Hepatocyte (in vitro differentiated cells): ENCODE measurements at regions not wholly inside any gene's neighbourhood (a gene's known extent, or its start where the extent isn't known, plus 50 kb on each side); places are given as distances from the start of the nearest gene placed in this dataset.

Experiments
- DNase-seq: peaks from one replicate; pipeline ENCODE4 v3.0.0-alpha.2; 2016; ENCODE audit warnings: low spot score
- H2AFZ ChIP-seq: fragments of 200-600 bp; sonication (generic); 2 replicates; pipeline ENCODE4 v1.6.0; 2016; ENCODE audit warnings: antibody characterized with exemption, mild to moderate bottlenecking
- H3K27ac ChIP-seq: fragments of 200-600 bp; sonication (generic); 2 replicates; pipeline ENCODE4 v1.5.1; 2016; ENCODE audit warnings: mild to moderate bottlenecking
- H3K27me3 ChIP-seq: fragments of 200-600 bp; sonication (generic); 2 replicates; pipeline ENCODE4 v1.6.1; 2016
- H3K36me3 ChIP-seq: fragments of 200-600 bp; sonication (generic); replicated peaks from 2 replicates; pipeline ENCODE4 v1.5.1; 2016; ENCODE audit warnings: low read depth; ENCODE audit not compliant: insufficient read depth
- H3K4me1 ChIP-seq: fragments of 200-600 bp; sonication (generic); 2 replicates; pipeline ENCODE4 v1.5.1; 2016; ENCODE audit warnings: mild to moderate bottlenecking, moderate library complexity; ENCODE audit not compliant: insufficient read depth
- H3K4me2 ChIP-seq: fragments of 200-600 bp; sonication (generic); 2 replicates; pipeline ENCODE4 v1.6.0; 2016
- H3K4me3 ChIP-seq: fragments of 200-600 bp; sonication (generic); 2 replicates; pipeline ENCODE4 v1.5.1; 2016; ENCODE audit warnings: mild to moderate bottlenecking
- H3K79me2 ChIP-seq: fragments of 200-600 bp; sonication (generic); 2 replicates; pipeline ENCODE4 v1.6.0; 2017; ENCODE audit warnings: mild to moderate bottlenecking
- H3K9me2 ChIP-seq: fragments of 200-600 bp; sonication (generic); replicated peaks from 2 replicates; pipeline ENCODE4 v1.6.0; 2017; ENCODE audit warnings: mild to moderate bottlenecking; ENCODE audit not compliant: insufficient read depth
- H3K9me3 ChIP-seq: fragments of 200-600 bp; sonication (generic); 2 replicates; pipeline ENCODE4 v1.5.1; 2016; ENCODE audit warnings: low read depth, mild to moderate bottlenecking
- H4K20me1 ChIP-seq: fragments of 200-600 bp; sonication (generic); 2 replicates; pipeline ENCODE4 v1.6.0; 2016; ENCODE audit warnings: mild to moderate bottlenecking; ENCODE audit not compliant: insufficient read depth, poor library complexity, severe bottlenecking
- CTCF ChIP-seq: fragments of 200-600 bp; sonication (generic); IDR thresholded peaks from 2 replicates; pipeline ENCODE4 v1.5.1; 2016; ENCODE audit warnings: antibody characterized with exemption, mild to moderate bottlenecking; ENCODE audit not compliant: poor library complexity
- EZH2 ChIP-seq: fragments of 200-600 bp; sonication (generic); IDR thresholded peaks from 2 replicates; pipeline ENCODE4 v1.6.1; 2016; ENCODE audit warnings: antibody characterized with exemption, mild to moderate bottlenecking, borderline replicate concordance
- EZH2phosphoT487 ChIP-seq: fragments of 200-600 bp; sonication (generic); IDR thresholded peaks from one replicate; pipeline ENCODE4 v1.6.1; 2018; ENCODE audit warnings: antibody characterized with exemption, mild to moderate bottlenecking, low read depth, moderate library complexity; ENCODE audit not compliant: unreplicated experiment, severe bottlenecking
- WGBS: methylation state at CpG from one replicate; pipeline ENCODE4 v1.1.6; 2016; ENCODE audit warnings: low lambda C conversion rate; ENCODE audit errors: missing lambda C conversion rate; 5-methylcytosine and 5-hydroxymethylcytosine counted together

DNA sequence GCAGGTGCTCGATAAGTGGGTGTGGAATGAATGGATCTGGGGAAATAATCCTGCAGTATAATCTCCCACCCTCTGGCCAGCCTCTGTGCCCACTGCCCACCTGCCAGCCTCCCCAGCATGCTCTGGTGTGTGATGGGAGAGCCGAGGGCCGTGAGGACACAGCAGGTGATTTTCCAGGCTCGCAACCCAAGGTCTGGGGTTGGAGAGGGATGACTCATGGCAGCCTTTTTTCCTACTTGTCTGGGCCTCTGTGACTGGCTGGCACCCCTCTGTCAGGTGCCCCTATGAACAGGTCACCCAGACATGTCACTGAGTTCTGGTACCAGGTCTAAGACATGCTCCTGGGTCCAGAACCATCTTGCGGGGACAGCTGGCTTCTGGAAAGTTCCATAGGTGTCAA lies 385.7 kb upstream of the TNRC6C start:
- no peaks in the 10 kb centered on the region for H3K9me3 ChIP-seq
- H3K27ac ChIP-seq: no peak overlapping the region

DNA sequence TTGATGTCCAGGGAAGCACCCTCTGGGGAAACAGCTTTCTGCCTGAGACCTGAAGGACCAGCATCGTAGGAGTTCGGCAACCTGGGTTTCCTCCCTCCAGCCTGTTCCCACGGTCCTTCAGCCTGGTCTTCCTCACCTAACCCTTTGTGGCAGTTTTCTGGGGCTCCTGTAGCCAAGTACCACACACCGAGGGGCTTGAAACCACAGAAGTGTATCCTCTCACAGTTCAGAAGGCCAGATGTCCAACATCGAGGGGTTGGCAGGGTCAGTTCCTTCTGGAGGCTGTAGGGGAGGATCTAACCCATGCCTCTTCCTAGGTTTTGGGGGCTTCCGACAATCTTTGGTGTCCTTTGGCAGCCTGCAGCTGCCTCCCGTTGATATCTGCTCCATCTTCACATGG lies 381.0 kb upstream of the TNRC6C start:
- Histone ChIP-seq H3K9me3 (no peaks in the 10 kb centered on the region), H3K4me2 (no peak overlapping the region), H3K36me3 (no peaks in the 10 kb centered on the region), H3K27ac (no peak overlapping the region), H3K27me3 (peaks cover 8% of the 10 kb centered on the region), H4K20me1 (no peaks in the 10 kb centered on the region), H3K4me1 (no peaks in the 10 kb centered on the region), H2AFZ (no peak overlapping the region), H3K4me3 (no peak overlapping the region), H3K79me2 (no peaks in the 10 kb centered on the region), H3K9me2 (no peaks in the 10 kb centered on the region)
- TF ChIP-seq EZH2 (no peak), EZH2phosphoT487 (no peak), CTCF (no peak)
- WGBS: 93% methylated on average over 7 of the region's 7 CpGs
- DNase-seq: no peak

More for the DNA sequence above, 385.7 kb upstream of the TNRC6C start:
- Histone ChIP-seq H3K9me2 (no peaks in the 10 kb centered on the region), H3K4me3 (no peak overlapping the region), H3K4me1 (peaks cover 7% of the 10 kb centered on the region), H3K27me3 (peaks cover 23% of the 10 kb centered on the region), H3K79me2 (no peaks in the 10 kb centered on the region), H4K20me1 (no peaks in the 10 kb centered on the region), H3K4me2 (no peak overlapping the region), H3K36me3 (no peaks in the 10 kb centered on the region), H2AFZ (no peak overlapping the region)
- TF ChIP-seq EZH2 (no peak), EZH2phosphoT487 (no peak), CTCF (no peak)
- WGBS: 89% methylated on average over 5 of the region's 5 CpGs
- DNase-seq: no peak

GRCh38 chr17:77579131-77579530 lies 379.4 kb upstream of the TNRC6C start:
- Histone ChIP-seq H3K9me3 (no peaks in the 10 kb centered on the region), H3K79me2 (no peaks in the 10 kb centered on the region), H3K9me2 (no peaks in the 10 kb centered on the region), H3K4me1 (no peaks in the 10 kb centered on the region), H4K20me1 (no peaks in the 10 kb centered on the region), H3K36me3 (no peaks in the 10 kb centered on the region), H2AFZ (no peak overlapping the region), H3K4me2 (no peak overlapping the region), H3K27ac (no peak overlapping the region), H3K4me3 (no peak overlapping the region), H3K27me3 (no peaks in the 10 kb centered on the region)
- DNase-seq: no peak
- 90% methylated on average over 9 of the region's 9 CpGs for WGBS
- TF ChIP-seq EZH2 (no peak), EZH2phosphoT487 (no peak), CTCF (no peak)

- no peak for DNase-seq
- Histone ChIP-seq H3K36me3 (no peaks in the 10 kb centered on the region), H4K20me1 (no peaks in the 10 kb centered on the region), H2AFZ (no peak overlapping the region), H3K4me3 (no peak overlapping the region), H3K27me3 (no peaks in the 10 kb centered on the region), H3K79me2 (no peaks in the 10 kb centered on the region), H3K4me1 (no peaks in the 10 kb centered on the region), H3K9me3 (no peaks in the 10 kb centered on the region), H3K9me2 (no peaks in the 10 kb centered on the region), H3K4me2 (no peak overlapping the region), H3K27ac (no peak overlapping the region)
- 89% methylated on average over 6 of the region's 6 CpGs for WGBS
- no peak for TF ChIP-seq EZH2
- no peak for TF ChIP-seq CTCF
- no peak for TF ChIP-seq EZH2phosphoT487
These were observed 378.8 kb upstream of the TNRC6C start for GRCh38 chr17:77579682-77580081.
